ENCODE measurements at regions not wholly inside any gene's neighbourhood (a gene's known extent, or its start where the extent isn't known, plus 50 kb on each side); places are given as distances from the start of the nearest gene placed in this dataset.

DNA sequence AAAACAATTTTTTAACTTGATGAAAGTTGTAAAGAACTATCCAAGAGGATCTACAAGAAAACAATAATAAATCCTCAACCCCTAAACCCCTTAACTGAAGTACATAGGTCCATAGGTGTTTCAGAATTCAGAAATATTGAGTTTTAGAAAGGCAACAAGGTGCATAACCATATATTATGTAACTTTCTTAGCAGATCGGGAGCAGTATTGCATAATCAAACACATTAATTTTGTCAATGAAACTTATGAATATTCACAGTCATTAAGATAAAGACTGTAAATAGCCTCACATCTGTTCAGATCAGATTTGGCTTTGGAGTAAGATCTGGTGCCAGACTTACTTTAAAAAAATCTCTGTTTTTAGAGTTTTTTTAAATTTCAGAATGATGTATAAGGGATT is 647.1 kb upstream of the FLRT2 start:
- TF ChIP-seq, protein P1, sequence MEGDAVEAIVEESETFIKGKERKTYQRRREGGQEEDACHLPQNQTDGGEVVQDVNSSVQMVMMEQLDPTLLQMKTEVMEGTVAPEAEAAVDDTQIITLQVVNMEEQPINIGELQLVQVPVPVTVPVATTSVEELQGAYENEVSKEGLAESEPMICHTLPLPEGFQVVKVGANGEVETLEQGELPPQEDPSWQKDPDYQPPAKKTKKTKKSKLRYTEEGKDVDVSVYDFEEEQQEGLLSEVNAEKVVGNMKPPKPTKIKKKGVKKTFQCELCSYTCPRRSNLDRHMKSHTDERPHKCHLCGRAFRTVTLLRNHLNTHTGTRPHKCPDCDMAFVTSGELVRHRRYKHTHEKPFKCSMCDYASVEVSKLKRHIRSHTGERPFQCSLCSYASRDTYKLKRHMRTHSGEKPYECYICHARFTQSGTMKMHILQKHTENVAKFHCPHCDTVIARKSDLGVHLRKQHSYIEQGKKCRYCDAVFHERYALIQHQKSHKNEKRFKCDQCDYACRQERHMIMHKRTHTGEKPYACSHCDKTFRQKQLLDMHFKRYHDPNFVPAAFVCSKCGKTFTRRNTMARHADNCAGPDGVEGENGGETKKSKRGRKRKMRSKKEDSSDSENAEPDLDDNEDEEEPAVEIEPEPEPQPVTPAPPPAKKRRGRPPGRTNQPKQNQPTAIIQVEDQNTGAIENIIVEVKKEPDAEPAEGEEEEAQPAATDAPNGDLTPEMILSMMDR (IDR thresholded peaks at IDR 0.05; ENCODE audit: insufficient read depth, low read length) = no peak
- TF ChIP-seq, protein P2, sequence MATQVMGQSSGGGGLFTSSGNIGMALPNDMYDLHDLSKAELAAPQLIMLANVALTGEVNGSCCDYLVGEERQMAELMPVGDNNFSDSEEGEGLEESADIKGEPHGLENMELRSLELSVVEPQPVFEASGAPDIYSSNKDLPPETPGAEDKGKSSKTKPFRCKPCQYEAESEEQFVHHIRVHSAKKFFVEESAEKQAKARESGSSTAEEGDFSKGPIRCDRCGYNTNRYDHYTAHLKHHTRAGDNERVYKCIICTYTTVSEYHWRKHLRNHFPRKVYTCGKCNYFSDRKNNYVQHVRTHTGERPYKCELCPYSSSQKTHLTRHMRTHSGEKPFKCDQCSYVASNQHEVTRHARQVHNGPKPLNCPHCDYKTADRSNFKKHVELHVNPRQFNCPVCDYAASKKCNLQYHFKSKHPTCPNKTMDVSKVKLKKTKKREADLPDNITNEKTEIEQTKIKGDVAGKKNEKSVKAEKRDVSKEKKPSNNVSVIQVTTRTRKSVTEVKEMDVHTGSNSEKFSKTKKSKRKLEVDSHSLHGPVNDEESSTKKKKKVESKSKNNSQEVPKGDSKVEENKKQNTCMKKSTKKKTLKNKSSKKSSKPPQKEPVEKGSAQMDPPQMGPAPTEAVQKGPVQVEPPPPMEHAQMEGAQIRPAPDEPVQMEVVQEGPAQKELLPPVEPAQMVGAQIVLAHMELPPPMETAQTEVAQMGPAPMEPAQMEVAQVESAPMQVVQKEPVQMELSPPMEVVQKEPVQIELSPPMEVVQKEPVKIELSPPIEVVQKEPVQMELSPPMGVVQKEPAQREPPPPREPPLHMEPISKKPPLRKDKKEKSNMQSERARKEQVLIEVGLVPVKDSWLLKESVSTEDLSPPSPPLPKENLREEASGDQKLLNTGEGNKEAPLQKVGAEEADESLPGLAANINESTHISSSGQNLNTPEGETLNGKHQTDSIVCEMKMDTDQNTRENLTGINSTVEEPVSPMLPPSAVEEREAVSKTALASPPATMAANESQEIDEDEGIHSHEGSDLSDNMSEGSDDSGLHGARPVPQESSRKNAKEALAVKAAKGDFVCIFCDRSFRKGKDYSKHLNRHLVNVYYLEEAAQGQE (IDR thresholded peaks at IDR 0.05; ENCODE audit: insufficient replicate concordance, low read depth) = no peak
- TF ChIP-seq SPI1 (IDR thresholded peaks at IDR 0.05; ENCODE audit: borderline replicate concordance, low read depth) = no peak
